ENCODE measurements at regions not wholly inside any gene's neighbourhood (a gene's known extent, or its start where the extent isn't known, plus 50 kb on each side); places are given as distances from the start of the nearest gene placed in this dataset.

DNA sequence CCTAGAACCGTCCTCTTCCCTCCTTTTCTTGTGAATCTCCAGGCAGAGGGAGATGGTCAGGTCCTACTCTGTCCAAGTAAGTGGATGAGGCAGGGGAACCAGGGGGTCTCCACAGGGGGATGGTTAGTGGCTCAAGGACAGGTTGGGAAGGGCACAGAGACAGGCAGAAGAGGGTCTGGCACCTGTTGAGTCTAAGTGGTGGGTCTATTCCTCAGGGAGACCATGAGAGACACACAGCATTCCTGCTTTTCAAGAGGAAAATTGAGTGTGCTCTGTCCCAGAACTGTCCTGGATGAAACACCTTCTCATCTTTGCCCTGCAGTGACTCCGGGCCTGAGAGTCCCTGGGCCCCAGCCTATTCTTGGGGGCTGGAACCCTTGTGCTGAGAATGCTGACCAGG, 184.8 kb upstream of the GALNT17 start:
- no peak for DNase-seq
- no peak overlapping the region for H3K27ac Mint-ChIP-seq (ENCODE audit: unreplicated experiment)
- H3K36me3 Mint-ChIP-seq (ENCODE audit: unreplicated experiment): peaks cover 22% of the 10 kb centered on the region
- peaks cover 3% of the 10 kb centered on the region for H3K9me3 Mint-ChIP-seq (ENCODE audit: unreplicated experiment)
- no peaks in the 10 kb centered on the region for H3K4me1 Mint-ChIP-seq (ENCODE audit: low read depth, unreplicated experiment)
- TF ChIP-seq, protein P1, sequence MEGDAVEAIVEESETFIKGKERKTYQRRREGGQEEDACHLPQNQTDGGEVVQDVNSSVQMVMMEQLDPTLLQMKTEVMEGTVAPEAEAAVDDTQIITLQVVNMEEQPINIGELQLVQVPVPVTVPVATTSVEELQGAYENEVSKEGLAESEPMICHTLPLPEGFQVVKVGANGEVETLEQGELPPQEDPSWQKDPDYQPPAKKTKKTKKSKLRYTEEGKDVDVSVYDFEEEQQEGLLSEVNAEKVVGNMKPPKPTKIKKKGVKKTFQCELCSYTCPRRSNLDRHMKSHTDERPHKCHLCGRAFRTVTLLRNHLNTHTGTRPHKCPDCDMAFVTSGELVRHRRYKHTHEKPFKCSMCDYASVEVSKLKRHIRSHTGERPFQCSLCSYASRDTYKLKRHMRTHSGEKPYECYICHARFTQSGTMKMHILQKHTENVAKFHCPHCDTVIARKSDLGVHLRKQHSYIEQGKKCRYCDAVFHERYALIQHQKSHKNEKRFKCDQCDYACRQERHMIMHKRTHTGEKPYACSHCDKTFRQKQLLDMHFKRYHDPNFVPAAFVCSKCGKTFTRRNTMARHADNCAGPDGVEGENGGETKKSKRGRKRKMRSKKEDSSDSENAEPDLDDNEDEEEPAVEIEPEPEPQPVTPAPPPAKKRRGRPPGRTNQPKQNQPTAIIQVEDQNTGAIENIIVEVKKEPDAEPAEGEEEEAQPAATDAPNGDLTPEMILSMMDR (IDR thresholded peaks at IDR 0.05; ENCODE audit: partially characterized antibody, unreplicated experiment): no peak
- H3K4me3 Mint-ChIP-seq (ENCODE audit: unreplicated experiment): no peak overlapping the region
- H3K27me3 Mint-ChIP-seq (ENCODE audit: unreplicated experiment): peaks cover 8% of the 10 kb centered on the region

DNA sequence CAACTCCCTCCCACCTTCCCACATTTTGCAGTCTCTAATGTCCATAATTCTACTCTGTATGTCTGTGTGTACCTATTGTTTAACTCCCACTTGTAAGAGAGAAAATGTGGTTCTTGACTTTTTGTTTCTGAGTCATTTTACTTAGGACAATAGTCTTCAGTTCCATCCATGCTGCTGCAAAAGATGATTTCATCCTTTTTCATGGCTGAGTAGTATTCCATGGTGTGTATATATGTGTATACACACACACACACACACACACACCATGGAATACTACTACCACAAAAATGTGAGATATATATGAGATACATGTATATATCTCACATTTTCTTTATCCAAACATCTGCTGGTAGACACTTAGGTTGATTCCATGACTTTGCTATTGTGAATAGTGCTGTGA, 182.1 kb upstream of the GALNT17 start:
- Mint-ChIP-seq H3K4me1 (ENCODE audit: low read depth, unreplicated experiment) (no peaks in the 10 kb centered on the region), H3K27ac (ENCODE audit: unreplicated experiment) (no peak overlapping the region), H3K27me3 (ENCODE audit: unreplicated experiment) (peaks cover 3% of the 10 kb centered on the region), H3K9me3 (ENCODE audit: unreplicated experiment) (peaks cover 3% of the 10 kb centered on the region), H3K4me3 (ENCODE audit: unreplicated experiment) (no peak overlapping the region), H3K36me3 (ENCODE audit: unreplicated experiment) (peaks cover 22% of the 10 kb centered on the region)
- DNase-seq: no peak
- TF ChIP-seq, protein P1 (IDR thresholded peaks at IDR 0.05; ENCODE audit: partially characterized antibody, unreplicated experiment): no peak

DNA sequence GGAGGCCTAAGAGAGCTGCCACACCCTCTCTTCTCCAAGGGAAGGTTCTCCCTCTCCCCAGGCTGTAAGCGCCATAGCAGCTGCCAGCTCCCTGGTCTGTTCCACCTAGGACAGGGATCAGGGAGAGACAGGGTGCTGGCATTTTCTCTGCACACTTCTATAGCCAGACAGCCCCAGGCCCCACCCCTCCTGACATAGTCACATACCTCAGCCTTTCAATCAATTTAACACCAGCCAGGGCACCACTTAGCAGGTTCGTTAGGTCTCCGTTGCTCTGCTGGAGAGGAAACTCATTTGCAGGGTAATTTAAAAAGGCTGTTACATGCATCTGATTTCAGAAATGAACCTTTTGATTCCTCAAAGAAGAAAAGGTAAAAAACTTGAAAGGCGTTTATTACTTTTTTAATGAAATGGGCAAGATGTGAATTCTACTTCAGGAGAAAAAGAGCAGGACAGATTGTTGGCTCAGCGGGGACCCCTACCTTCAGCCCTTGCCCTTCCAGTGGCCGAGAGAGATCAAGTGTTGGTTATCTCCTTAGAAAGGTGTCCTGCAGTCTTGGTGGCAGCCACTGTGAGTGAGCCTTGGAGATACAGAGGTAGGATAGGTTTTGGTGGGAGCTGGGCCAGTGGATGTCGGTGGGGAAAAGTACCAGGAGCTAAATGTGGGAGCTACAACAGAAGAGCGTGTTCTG, 180.5 kb upstream of the GALNT17 start:
- Mint-ChIP-seq H3K4me3 (ENCODE audit: unreplicated experiment) (no peak overlapping the region), H3K36me3 (ENCODE audit: unreplicated experiment) (peaks cover 15% of the 10 kb centered on the region), H3K27me3 (ENCODE audit: unreplicated experiment) (peaks cover 3% of the 10 kb centered on the region), H3K9me3 (ENCODE audit: unreplicated experiment) (no peaks in the 10 kb centered on the region), H3K4me1 (ENCODE audit: low read depth, unreplicated experiment) (no peaks in the 10 kb centered on the region), H3K27ac (ENCODE audit: unreplicated experiment) (no peak overlapping the region)
- DNase-seq: no peak
- TF ChIP-seq, protein P1 (IDR thresholded peaks at IDR 0.05; ENCODE audit: partially characterized antibody, unreplicated experiment): no peak

DNA sequence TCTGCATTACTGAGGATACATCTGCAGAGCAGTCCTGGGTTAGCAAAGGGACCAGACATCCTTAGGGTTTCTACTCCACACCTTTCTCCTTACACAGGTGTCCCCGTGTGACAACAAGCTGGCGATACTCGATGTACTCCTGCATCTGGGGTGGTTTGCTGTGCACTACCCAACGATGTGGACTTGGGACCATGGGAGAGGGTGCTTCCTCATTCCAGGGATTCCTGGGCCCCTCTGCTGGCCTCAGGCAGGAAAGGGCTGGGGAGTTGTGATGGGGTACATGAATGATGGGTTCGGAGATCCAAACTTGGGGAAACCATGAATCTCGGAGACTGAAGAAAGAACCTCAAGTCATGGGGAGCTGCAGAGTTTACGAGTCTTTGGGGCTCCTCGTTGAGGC, 179.6 kb upstream of the GALNT17 start:
- TF ChIP-seq, protein P1 (IDR thresholded peaks at IDR 0.05; ENCODE audit: partially characterized antibody, unreplicated experiment): no peak
- peaks cover 3% of the 10 kb centered on the region for H3K27me3 Mint-ChIP-seq (ENCODE audit: unreplicated experiment)
- peaks cover 15% of the 10 kb centered on the region for H3K36me3 Mint-ChIP-seq (ENCODE audit: unreplicated experiment)
- H3K4me1 Mint-ChIP-seq (ENCODE audit: low read depth, unreplicated experiment): no peaks in the 10 kb centered on the region
- no peak overlapping the region for H3K27ac Mint-ChIP-seq (ENCODE audit: unreplicated experiment)
- no peaks in the 10 kb centered on the region for H3K9me3 Mint-ChIP-seq (ENCODE audit: unreplicated experiment)
- H3K4me3 Mint-ChIP-seq (ENCODE audit: unreplicated experiment): no peak overlapping the region
- DNase-seq: no peak

DNA sequence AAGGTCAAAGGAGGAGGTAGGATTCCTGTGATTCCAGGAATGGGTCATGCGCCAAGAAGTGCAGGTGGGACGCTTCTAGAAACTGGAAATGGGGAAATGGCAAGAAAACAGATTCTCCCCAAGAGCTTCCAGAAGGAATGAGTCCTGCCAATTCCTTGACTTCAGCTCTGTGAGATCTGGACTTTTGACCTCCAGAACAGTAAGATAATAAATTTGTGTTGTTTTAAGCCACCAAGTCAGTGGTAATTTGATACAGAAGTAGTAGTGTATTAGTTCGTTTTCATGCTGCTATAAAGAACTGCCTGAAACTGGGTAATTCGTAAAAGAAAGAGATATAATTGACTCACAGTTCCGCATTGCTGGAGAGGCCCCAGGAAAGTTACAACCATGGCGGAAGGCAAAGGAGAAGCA, 178.6 kb upstream of the GALNT17 start:
- H3K36me3 Mint-ChIP-seq (ENCODE audit: unreplicated experiment): peaks cover 7% of the 10 kb centered on the region
- no peak overlapping the region for H3K27ac Mint-ChIP-seq (ENCODE audit: unreplicated experiment)
- H3K9me3 Mint-ChIP-seq (ENCODE audit: unreplicated experiment): no peaks in the 10 kb centered on the region
- H3K4me1 Mint-ChIP-seq (ENCODE audit: low read depth, unreplicated experiment): no peaks in the 10 kb centered on the region
- no peak overlapping the region for H3K4me3 Mint-ChIP-seq (ENCODE audit: unreplicated experiment)
- TF ChIP-seq, protein P1 (IDR thresholded peaks at IDR 0.05; ENCODE audit: partially characterized antibody, unreplicated experiment): no peak
- no peak for DNase-seq
- peaks cover 3% of the 10 kb centered on the region for H3K27me3 Mint-ChIP-seq (ENCODE audit: unreplicated experiment)
